HG02571 (cell line): ENCODE measurements at regions not wholly inside any gene's neighbourhood (a gene's known extent, or its start where the extent isn't known, plus 50 kb on each side); places are given as distances from the start of the nearest gene placed in this dataset.
A peak's percentile ranks its signal among the peaks of the same experiment; 100 is the strongest.

Experiments
- ATAC-seq: cut with Tn5 transposase; IDR thresholded peaks from one replicate; pipeline ENCODE4 v1.9.1; 2021; ENCODE audit warnings: mild to moderate bottlenecking, moderate library complexity; ENCODE audit not compliant: unreplicated experiment

DNA sequence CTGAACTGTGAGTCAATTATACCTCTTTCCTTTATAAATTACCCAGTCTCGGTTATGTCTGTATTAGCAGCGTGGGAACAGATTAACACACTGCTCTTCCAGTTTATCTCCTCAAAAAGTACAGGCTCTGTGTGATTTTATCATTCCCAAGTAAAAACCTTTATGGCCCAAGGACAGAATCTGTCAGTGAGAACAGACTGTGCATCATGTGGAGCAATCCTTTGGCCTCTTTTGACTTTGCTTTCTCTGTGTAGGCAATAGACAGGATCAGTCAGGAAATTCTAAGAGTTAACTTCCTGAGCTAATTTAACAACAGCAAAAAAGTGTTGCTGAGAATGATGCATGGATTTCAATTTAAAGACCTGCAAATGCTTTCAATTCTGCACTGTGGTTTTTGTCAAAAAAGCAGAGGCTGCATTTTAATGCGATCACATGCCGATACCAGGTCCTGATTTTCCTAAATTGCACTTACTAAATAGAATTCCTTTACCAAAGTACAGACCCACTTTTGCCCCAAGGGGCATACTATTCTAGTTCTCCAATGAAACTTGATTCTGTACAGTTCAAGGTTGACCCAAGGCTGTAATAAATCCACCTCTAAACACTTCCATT, 246.7 kb upstream of the MARCKS start:
- no peak for ATAC-seq

GRCh38 chr6:113616701-113617274, 240.4 kb upstream of the MARCKS start:
- no peak for ATAC-seq

GRCh38 chr6:113619077-113619476, 238.1 kb upstream of the MARCKS start:
- no peak for ATAC-seq

DNA sequence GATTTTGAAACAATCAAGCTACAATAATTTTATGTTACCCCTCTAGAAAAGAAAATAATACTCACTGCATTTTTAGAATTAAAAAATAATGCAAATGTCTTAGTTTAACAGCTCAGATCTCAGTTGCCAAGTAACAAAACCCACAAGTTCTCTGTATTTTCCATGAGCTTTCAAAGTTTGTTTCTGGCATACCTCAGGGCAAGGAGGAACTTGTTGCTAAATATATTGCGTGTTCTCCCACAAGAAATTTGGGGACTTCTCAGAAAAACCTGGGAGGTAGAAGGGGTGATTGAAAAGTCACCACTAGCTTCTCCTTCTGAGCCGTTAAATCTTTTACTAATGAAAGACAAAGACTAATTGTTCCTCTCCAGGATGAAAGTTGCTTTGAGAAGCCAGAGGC, 236.8 kb upstream of the MARCKS start:
- no peak for ATAC-seq

GRCh38 chr6:113622254-113622653, 234.9 kb upstream of the MARCKS start:
- no peak for ATAC-seq

- ATAC-seq = no peak
Observed at GRCh38 chr6:113623129-113623528, 234.0 kb upstream of the MARCKS start.

GRCh38 chr6:113625850-113626249, 231.3 kb upstream of the MARCKS start:
- peak; percentile 34 for ATAC-seq

GRCh38 chr6:113626475-113626874, 230.7 kb upstream of the MARCKS start:
- peak; percentile 18 for ATAC-seq

DNA sequence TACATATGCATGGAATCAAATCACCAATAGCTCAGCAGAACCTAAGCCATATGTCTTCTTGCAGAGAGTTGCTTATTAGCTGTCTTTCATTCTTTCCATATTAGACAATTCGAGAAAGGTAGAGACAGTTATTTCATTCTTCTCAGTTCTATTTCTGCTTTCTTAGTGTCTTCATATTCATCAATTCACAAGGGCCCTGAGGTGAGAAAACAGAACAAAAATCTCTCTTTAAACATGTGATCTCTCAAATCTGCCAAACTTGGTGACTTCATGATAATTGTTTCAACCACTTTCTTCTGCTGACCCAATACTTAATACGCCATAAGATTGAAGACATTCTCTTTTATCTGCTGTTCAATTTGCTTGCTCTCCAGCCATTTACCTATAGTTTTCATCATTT, 229.7 kb upstream of the MARCKS start:
- ATAC-seq = peak; percentile 15

- ATAC-seq = no peak
Observed at GRCh38 chr6:113629256-113629655, 227.9 kb upstream of the MARCKS start.

- no peak for ATAC-seq
Observed at GRCh38 chr6:113629975-113630737, 227.0 kb upstream of the MARCKS start.

- ATAC-seq = peak; percentile 58
Observed at GRCh38 chr6:113630738-113631535, 226.2 kb upstream of the MARCKS start.

GRCh38 chr6:113631666-113632065, 225.5 kb upstream of the MARCKS start:
- ATAC-seq = no peak

GRCh38 chr6:113632220-113632864, 224.8 kb upstream of the MARCKS start:
- peak; percentile 31 for ATAC-seq

GRCh38 chr6:113633638-113634037, 223.5 kb upstream of the MARCKS start:
- no peak for ATAC-seq

GRCh38 chr6:113634352-113635163, 222.6 kb upstream of the MARCKS start:
- peak; percentile 17 for ATAC-seq

DNA sequence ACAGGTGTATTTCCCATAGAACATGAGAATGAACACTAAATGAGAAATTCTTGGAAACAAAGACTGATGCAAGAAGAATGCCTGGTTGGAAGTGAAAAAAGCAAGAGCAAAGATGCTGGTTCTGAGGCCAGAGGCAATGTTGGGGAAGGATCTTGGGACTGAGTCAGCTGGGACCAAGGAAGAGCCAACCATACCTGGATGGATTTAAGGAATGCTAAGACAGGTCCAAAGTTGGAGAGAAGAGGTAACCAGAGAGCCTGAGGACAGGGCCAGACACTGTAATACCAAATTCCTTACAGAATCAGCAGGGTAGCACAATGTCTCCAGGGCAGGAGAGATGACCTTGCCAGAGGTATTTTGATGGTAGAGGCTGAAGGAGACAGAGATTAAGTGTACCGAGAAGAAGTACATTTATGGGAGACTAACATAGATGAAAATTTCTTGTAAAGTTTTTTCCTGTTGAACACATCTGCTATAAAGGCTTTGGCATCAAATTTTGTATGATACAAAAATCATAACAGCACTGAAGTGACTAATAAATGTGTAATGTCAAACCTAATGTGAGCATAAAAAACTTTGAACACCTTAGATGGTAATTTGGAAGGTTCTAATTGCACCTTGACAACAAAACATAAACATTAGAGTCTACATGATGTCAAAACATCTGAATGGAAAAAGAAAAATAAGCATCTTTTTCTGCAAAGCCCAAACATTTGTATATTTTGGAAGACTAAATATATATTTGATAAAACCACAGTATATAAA, 221.7 kb upstream of the MARCKS start:
- no peak for ATAC-seq

GRCh38 chr6:113636357-113636824, 220.8 kb upstream of the MARCKS start:
- no peak for ATAC-seq

- no peak for ATAC-seq
Observed at GRCh38 chr6:113640051-113640450, 217.1 kb upstream of the MARCKS start.
